MM.1S (cell line): ENCODE measurements at regions not wholly inside any gene's neighbourhood (a gene's known extent, or its start where the extent isn't known, plus 50 kb on each side); places are given as distances from the start of the nearest gene placed in this dataset.

Experiments used
- DNase-seq: peaks from one replicate; pipeline ENCODE4 v3.0.0-alpha.2; 2015
- H2AFZ ChIP-seq: fragments of 300-600 bp; sonication (generic); 2 replicates; pipeline ENCODE4 v1.6.0; 2016; ENCODE audit warnings: antibody characterized with exemption, low read length
- H3F3A ChIP-seq: fragments of 300-600 bp; sonication (generic); 2 replicates; pipeline ENCODE4 v1.6.1; 2016; ENCODE audit warnings: mild to moderate bottlenecking, antibody characterized with exemption, low read length, moderate library complexity, mixed read lengths; ENCODE audit not compliant: insufficient read depth
- H3K27ac ChIP-seq: fragments of 300-600 bp; sonication (generic); 2 replicates; pipeline ENCODE4 v1.5.1; 2016; ENCODE audit warnings: mild to moderate bottlenecking, low read length
- H3K27me3 ChIP-seq: fragments of 300-600 bp; sonication (generic); replicated peaks from 2 replicates; pipeline ENCODE4 v1.6.0; 2016; ENCODE audit warnings: low read length; ENCODE audit not compliant: insufficient read depth
- H3K36me3 ChIP-seq: fragments of 300-600 bp; sonication (generic); replicated peaks from 2 replicates; pipeline ENCODE4 v1.6.1; 2016; ENCODE audit warnings: mild to moderate bottlenecking, low read length, mixed read lengths; ENCODE audit not compliant: insufficient read depth
- H3K4me1 ChIP-seq: fragments of 300-600 bp; sonication (generic); 2 replicates; pipeline ENCODE4 v1.6.1; 2016; ENCODE audit warnings: low read length, mixed read lengths
- H3K4me2 ChIP-seq: fragments of 300-600 bp; sonication (generic); 2 replicates; pipeline ENCODE4 v1.6.0; 2016; ENCODE audit warnings: low read depth, low read length
- H3K4me3 ChIP-seq: fragments of 300-600 bp; sonication (generic); 2 replicates; pipeline ENCODE4 v1.5.1; 2016; ENCODE audit warnings: low read length, mixed read lengths
- H3K79me2 ChIP-seq: fragments of 300-600 bp; sonication (generic); 2 replicates; pipeline ENCODE4 v1.6.1; 2016; ENCODE audit warnings: mixed run types, low read length, mixed read lengths
- H3K9ac ChIP-seq: fragments of 300-600 bp; sonication (generic); 2 replicates; pipeline ENCODE4 v1.6.1; 2016; ENCODE audit warnings: low read length, mixed read lengths
- H3K9me2 ChIP-seq: fragments of 300-600 bp; sonication (generic); replicated peaks from 2 replicates; pipeline ENCODE4 v1.6.1; 2016; ENCODE audit warnings: mild to moderate bottlenecking, low read length, mixed read lengths; ENCODE audit not compliant: insufficient read depth
- H3K9me3 ChIP-seq: fragments of 300-600 bp; sonication (generic); replicated peaks from 2 replicates; pipeline ENCODE4 v1.6.1; 2016; ENCODE audit warnings: mild to moderate bottlenecking, low read length, mixed read lengths; ENCODE audit not compliant: insufficient read depth
- H4K20me1 ChIP-seq: fragments of 300-600 bp; sonication (generic); 2 replicates; pipeline ENCODE4 v1.6.1; 2016; ENCODE audit warnings: mild to moderate bottlenecking, low read length, moderate library complexity, mixed read lengths; ENCODE audit not compliant: insufficient read depth
- EZH2 ChIP-seq: fragments of 300-600 bp; sonication (generic); optimal IDR thresholded peaks from 2 replicates; pipeline ENCODE3; 2017; ENCODE audit warnings: low read depth, mild to moderate bottlenecking, antibody characterized with exemption, low read length, mixed read lengths
- EZH2phosphoT487 ChIP-seq: fragments of 300-600 bp; sonication (generic); IDR thresholded peaks from 2 replicates; pipeline ENCODE4 v1.6.1; 2018; ENCODE audit warnings: antibody characterized with exemption, low read length
- TF ChIP-seq, protein P1 (sequence below): fragments of 300-600 bp; sonication (generic); IDR thresholded peaks from 2 replicates; pipeline ENCODE4 v1.5.1; 2016; ENCODE audit warnings: antibody characterized with exemption, low read length, mixed read lengths

DNA sequence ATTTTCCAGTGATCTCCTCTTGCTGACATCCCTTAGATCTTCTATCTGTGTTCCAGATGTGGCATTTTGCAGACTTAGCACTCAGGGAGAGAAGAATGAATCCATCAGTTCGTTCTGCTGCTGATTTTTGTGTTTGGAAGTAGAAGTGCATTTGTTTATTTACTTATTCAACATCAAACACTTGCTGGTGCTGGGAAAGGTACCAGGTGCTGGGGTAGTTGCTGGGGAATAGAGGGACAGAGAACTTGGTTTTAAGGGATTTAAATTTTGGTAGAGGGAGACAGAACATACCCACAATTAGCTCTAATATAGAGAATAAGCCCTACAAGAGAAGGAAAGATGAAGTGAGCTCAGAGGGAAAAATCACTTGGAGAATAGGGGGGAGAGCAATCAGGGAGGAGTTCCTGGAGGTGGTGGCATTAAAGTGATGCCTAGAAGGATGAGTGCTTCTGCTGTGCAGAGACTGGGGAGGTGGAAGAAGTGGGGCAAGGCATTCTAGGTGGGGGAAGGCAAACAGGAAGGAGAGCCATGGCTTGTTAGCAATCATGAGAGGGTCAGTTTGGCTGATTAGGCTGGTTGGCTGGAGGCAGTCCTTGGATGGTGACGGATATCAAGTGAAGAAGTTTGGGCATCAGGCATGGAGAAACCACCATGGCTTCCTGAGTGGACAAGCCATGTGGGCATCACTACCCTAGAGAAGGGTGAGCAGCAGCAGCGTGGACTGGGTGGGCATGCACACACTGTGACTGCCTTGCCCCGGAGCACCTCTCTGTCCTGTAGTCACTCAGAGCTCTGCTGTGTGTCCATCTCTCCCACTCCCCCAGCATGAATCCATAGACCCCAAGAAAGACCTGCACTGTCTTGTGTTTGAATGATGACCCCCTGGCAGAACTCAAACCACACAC is 197.3 kb downstream of the OPA1 start:
- H2AFZ ChIP-seq, result no peak overlapping the region
- no peak overlapping the region for H3K4me3 ChIP-seq
- no peaks in the 10 kb centered on the region for H3K9me2 ChIP-seq
- H3K9me3 ChIP-seq, result no peaks in the 10 kb centered on the region
- no peak overlapping the region for H3K27ac ChIP-seq
- H3F3A ChIP-seq, result no peaks in the 10 kb centered on the region
- H3K79me2 ChIP-seq, result no peaks in the 10 kb centered on the region
- no peaks in the 10 kb centered on the region for H3K36me3 ChIP-seq
- no peak overlapping the region for H3K4me2 ChIP-seq
- H4K20me1 ChIP-seq, result no peaks in the 10 kb centered on the region
- H3K4me1 ChIP-seq, result no peaks in the 10 kb centered on the region
- no peaks in the 10 kb centered on the region for H3K27me3 ChIP-seq
- TF ChIP-seq, protein P1, sequence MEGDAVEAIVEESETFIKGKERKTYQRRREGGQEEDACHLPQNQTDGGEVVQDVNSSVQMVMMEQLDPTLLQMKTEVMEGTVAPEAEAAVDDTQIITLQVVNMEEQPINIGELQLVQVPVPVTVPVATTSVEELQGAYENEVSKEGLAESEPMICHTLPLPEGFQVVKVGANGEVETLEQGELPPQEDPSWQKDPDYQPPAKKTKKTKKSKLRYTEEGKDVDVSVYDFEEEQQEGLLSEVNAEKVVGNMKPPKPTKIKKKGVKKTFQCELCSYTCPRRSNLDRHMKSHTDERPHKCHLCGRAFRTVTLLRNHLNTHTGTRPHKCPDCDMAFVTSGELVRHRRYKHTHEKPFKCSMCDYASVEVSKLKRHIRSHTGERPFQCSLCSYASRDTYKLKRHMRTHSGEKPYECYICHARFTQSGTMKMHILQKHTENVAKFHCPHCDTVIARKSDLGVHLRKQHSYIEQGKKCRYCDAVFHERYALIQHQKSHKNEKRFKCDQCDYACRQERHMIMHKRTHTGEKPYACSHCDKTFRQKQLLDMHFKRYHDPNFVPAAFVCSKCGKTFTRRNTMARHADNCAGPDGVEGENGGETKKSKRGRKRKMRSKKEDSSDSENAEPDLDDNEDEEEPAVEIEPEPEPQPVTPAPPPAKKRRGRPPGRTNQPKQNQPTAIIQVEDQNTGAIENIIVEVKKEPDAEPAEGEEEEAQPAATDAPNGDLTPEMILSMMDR, result no peak
- TF ChIP-seq EZH2phosphoT487 (no peak), EZH2 (no peak)
- no peak for DNase-seq
- H3K9ac ChIP-seq, result no peak overlapping the region

- Histone ChIP-seq H3K9me2 (no peaks in the 10 kb centered on the region), H3K27me3 (no peaks in the 10 kb centered on the region), H3K9me3 (no peaks in the 10 kb centered on the region), H4K20me1 (no peaks in the 10 kb centered on the region), H3K36me3 (no peaks in the 10 kb centered on the region), H2AFZ (no peak overlapping the region), H3K4me3 (no peak overlapping the region), H3K4me1 (no peaks in the 10 kb centered on the region), H3K27ac (no peak overlapping the region), H3F3A (no peaks in the 10 kb centered on the region), H3K79me2 (no peaks in the 10 kb centered on the region), H3K4me2 (no peak overlapping the region), H3K9ac (no peak overlapping the region)
- TF ChIP-seq, protein P1, result no peak
- DNase-seq, result no peak
Observed at GRCh38 chr3:193791041-193792032, 198.3 kb downstream of the OPA1 start.

- Histone ChIP-seq H3K4me2 (no peak overlapping the region), H2AFZ (no peak overlapping the region), H3K9me3 (no peaks in the 10 kb centered on the region), H3K4me3 (no peak overlapping the region), H3K9me2 (no peaks in the 10 kb centered on the region), H3K79me2 (no peaks in the 10 kb centered on the region), H4K20me1 (no peaks in the 10 kb centered on the region), H3K36me3 (no peaks in the 10 kb centered on the region), H3K27ac (no peak overlapping the region), H3K9ac (no peak overlapping the region), H3K4me1 (no peaks in the 10 kb centered on the region), H3F3A (no peaks in the 10 kb centered on the region), H3K27me3 (no peaks in the 10 kb centered on the region)
- TF ChIP-seq EZH2 (no peak), EZH2phosphoT487 (no peak)
- TF ChIP-seq, protein P1, result no peak
- no peak for DNase-seq
Observed at GRCh38 chr3:193793123-193793522, 200.1 kb downstream of the OPA1 start.
